Astrocyte (in vitro differentiated cells and primary cell): ENCODE measurements at regions not wholly inside any gene's neighbourhood (a gene's known extent, or its start where the extent isn't known, plus 50 kb on each side); places are given as distances from the start of the nearest gene placed in this dataset.

Experiments used
- CTCF ChIP-seq: IDR thresholded peaks from 2 replicates; pipeline ENCODE4 v1.5.1; 2011; ENCODE audit warnings: low read depth, mild to moderate bottlenecking, inconsistent platforms, low read length, moderate library complexity; ENCODE audit not compliant: insufficient read depth
- EZH2 ChIP-seq: IDR thresholded peaks from 2 replicates; pipeline ENCODE4 v1.6.1; 2012; ENCODE audit warnings: mild to moderate bottlenecking, low read length, inconsistent platforms; ENCODE audit not compliant: insufficient read depth

GRCh38 chr15:77553257-77553656 is 79.5 kb downstream of the LINGO1 start:
- TF ChIP-seq CTCF (no peak), EZH2 (no peak)
